ENCODE measurements at regions not wholly inside any gene's neighbourhood (a gene's known extent, or its start where the extent isn't known, plus 50 kb on each side); places are given as distances from the start of the nearest gene placed in this dataset.

DNA sequence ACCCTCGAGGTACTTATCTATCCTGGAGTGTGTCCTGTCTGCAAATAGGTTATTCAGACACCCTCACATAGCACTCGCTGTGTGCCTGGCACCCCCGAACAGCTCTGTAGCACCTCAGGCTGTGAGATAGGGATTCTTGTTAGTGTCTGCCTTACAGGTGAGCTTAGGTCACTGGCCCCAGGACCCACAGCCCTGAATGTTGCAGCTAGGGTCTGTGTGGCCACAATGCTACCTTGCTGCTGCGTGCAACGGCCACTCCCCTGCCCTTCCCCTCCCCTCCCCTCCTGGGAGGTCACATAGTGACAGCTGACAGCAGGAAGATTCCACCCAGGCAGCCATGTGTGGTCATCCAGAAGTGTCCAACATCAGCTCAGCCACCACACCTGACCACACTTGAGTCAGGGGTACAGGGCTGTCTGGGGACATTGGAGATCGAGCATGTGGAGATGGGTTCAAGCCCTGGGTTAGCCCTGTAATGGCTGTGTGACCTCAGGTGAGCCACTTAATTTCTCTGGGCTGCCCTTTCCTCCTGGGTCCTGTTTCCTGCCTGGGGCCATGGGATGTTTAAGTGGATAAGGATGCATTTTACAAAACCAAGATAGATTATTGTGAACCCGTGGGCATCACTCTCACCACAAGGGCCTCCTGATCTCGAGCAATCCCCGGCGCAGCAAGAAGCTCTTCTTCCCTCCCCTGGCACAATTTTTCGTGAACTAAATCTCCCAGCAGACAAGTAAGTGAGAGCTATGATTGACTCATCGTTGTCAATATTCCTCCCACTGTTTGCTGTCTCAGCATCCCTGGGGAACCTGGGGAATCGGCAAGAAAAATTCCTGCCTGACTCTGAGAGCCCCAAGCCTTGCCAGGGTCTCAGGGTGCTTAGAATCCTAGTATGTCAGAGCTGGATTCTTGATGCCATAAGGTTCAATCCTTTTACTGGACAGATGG lies 208.7 kb downstream of the PTPRU start:
- 52 to 74% methylated on average over 4 to 10 of the region's 13 CpGs for WGBS, 2 donors (ENCODE audit: low coverage in 1 of 2)
- Histone ChIP-seq H3K27me3 (peaks cover 82% of the 10 kb centered on the region), H3K36me3 (no peaks in the 10 kb centered on the region), H3K4me1 (no peaks in the 10 kb centered on the region), H3K9me3 (no peaks in the 10 kb centered on the region), H3K27ac (no peak overlapping the region), H3K4me3 (no peak overlapping the region)
- TF ChIP-seq POLR2A (IDR thresholded peaks at IDR 0.05) (no peak), POLR2AphosphoS5 (IDR thresholded peaks at IDR 0.05) (no peak), EP300 (IDR thresholded peaks at IDR 0.05) (no peak)
- TF ChIP-seq, protein P1, sequence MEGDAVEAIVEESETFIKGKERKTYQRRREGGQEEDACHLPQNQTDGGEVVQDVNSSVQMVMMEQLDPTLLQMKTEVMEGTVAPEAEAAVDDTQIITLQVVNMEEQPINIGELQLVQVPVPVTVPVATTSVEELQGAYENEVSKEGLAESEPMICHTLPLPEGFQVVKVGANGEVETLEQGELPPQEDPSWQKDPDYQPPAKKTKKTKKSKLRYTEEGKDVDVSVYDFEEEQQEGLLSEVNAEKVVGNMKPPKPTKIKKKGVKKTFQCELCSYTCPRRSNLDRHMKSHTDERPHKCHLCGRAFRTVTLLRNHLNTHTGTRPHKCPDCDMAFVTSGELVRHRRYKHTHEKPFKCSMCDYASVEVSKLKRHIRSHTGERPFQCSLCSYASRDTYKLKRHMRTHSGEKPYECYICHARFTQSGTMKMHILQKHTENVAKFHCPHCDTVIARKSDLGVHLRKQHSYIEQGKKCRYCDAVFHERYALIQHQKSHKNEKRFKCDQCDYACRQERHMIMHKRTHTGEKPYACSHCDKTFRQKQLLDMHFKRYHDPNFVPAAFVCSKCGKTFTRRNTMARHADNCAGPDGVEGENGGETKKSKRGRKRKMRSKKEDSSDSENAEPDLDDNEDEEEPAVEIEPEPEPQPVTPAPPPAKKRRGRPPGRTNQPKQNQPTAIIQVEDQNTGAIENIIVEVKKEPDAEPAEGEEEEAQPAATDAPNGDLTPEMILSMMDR (IDR thresholded peaks at IDR 0.05), result no peak
- ATAC-seq, result no peak

DNA sequence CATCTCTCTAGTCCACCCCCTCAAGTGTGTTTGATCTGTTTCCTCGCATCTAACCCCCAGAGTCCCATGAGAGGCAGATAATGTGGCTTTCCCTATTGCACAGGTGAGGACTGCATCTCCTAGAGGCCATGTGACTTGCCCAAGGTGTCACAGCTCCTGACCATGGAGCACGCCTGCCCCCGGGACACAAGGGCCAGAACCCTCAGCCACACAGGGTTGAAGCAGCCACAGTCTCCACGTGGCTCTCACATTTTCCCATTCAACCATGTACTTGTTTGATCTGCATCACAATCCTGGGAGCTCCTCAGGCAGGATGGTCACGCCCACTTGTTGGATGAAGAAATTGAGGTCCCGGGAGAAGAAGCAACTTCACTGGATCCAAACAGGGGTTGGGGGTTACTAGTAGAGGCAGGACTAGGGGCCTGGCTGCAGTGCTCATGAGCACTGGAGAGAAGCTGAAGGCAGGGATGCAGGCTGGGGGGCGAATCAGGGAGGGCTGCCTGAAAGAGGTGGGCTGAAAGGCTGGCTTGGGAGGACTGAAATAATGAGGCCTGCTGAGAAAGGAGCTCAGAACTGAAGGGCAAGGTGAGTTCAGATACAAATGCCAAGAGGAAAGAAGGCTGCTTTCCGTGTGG lies 207.9 kb downstream of the PTPRU start:
- TF ChIP-seq EP300 (IDR thresholded peaks at IDR 0.05) (no peak), POLR2A (IDR thresholded peaks at IDR 0.05) (no peak), POLR2AphosphoS5 (IDR thresholded peaks at IDR 0.05) (no peak)
- TF ChIP-seq, protein P1 (IDR thresholded peaks at IDR 0.05), result no peak
- 39 to 52% methylated on average over 2 of the region's 8 CpGs for WGBS, 2 donors (ENCODE audit: low coverage in 1 of 2)
- Histone ChIP-seq H3K4me3 (no peak overlapping the region), H3K36me3 (no peaks in the 10 kb centered on the region), H3K9me3 (no peaks in the 10 kb centered on the region), H3K27ac (no peak overlapping the region), H3K4me1 (no peaks in the 10 kb centered on the region), H3K27me3 (peaks cover 80% of the 10 kb centered on the region)
- no peak for ATAC-seq

DNA sequence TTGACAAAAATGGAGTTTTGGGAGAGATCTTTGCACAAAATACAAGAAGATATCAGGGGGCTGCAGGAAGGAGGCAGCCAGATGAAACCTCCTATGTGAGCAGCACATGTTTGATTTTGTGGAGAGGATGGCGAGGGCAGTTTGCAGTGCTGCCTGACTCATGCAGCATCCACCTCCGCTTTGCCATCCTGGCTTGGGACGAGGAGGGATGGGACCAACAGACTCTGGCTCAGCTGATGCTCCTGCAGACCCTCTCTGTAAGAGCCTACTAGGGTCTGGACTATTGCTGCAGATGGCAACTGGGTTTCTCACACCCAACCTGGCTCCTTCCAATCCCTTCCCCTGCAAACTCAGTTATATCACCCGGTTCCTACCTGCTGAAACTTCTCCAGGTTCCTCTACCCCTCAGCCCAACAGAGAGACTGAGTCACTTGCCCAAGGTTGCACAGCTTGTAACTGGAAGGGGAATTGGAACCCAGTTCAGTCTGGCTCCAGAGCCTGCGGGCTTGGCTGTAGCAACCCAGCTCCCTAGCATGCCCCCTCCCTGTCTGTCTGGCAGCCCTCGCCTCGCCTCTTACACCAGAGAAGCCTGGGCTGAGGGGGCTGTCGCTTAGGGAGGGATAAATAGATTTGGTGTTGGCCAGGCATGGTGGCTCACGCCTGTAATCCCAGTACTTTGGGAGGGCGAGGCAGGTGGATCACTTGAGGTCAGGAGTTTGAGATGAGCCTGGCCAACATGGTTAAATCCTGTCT lies 205.8 kb downstream of the PTPRU start:
- TF ChIP-seq POLR2AphosphoS5 (IDR thresholded peaks at IDR 0.05), result no peak
- TF ChIP-seq, protein P1 (IDR thresholded peaks at IDR 0.05), result no peak
- no peak for TF ChIP-seq EP300 (IDR thresholded peaks at IDR 0.05)
- no peak for TF ChIP-seq POLR2A (IDR thresholded peaks at IDR 0.05)
- Histone ChIP-seq H3K9me3 (no peaks in the 10 kb centered on the region), H3K4me3 (no peak overlapping the region), H3K27me3 (peaks cover 84% of the 10 kb centered on the region), H3K27ac (no peak overlapping the region), H3K36me3 (no peaks in the 10 kb centered on the region), H3K4me1 (no peaks in the 10 kb centered on the region)
- 51 to 61% methylated on average over 3 to 4 of the region's 10 CpGs for WGBS, 2 donors (ENCODE audit: low coverage in 1 of 2)
- ATAC-seq, result no peak

DNA sequence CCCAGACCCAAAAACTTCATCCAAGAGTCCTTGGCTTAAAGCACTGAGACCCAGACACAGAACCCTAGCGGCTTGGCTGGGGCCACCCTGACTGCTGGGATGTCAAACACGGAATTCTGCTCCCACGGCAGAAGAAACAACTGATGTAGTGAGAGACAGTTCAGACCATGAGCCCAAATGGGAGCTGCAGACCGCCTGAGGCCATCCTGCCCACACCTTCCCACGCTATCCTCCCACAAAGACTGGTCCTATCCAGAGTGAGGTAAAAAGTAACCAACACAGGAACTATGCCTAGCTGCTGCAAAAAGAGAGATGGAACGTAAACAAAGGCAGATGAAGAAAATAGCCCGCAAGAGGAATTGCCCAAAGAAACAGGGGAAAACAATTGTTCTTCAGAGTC lies 203.3 kb downstream of the PTPRU start:
- TF ChIP-seq POLR2AphosphoS5 (IDR thresholded peaks at IDR 0.05) (no peak), POLR2A (IDR thresholded peaks at IDR 0.05) (no peak), EP300 (IDR thresholded peaks at IDR 0.05) (no peak)
- TF ChIP-seq, protein P1 (IDR thresholded peaks at IDR 0.05), result no peak
- WGBS, 2 donors (ENCODE audit: low coverage in 1 of 2), result 36 to 71% methylated on average over 3 of the region's 7 CpGs
- no peak for ATAC-seq

More for the DNA sequence above, 203.3 kb downstream of the PTPRU start:
- peaks cover 84% of the 10 kb centered on the region for H3K27me3 ChIP-seq
- no peak overlapping the region for H3K4me3 ChIP-seq
- no peaks in the 10 kb centered on the region for H3K9me3 ChIP-seq
- H3K36me3 ChIP-seq, result no peaks in the 10 kb centered on the region
- no peak overlapping the region for H3K27ac ChIP-seq
- H3K4me1 ChIP-seq, result no peaks in the 10 kb centered on the region
